NCI-H69 (cell line): ENCODE measurements at regions not wholly inside any gene's neighbourhood (a gene's known extent, or its start where the extent isn't known, plus 50 kb on each side); places are given as distances from the start of the nearest gene placed in this dataset.

Source experiments
- DNase-seq: peaks from one replicate; lab custom pipeline; 2025; lab: John Stamatoyannopoulos, UW

GRCh38 chr9:79264041-79264440 lies 307.7 kb upstream of the TLE4 start:
- DNase-seq, result peak; percentile 95

- DNase-seq, result peak; percentile 99
Observed at GRCh38 chr9:79264511-79265355, 307.0 kb upstream of the TLE4 start.

GRCh38 chr9:79266986-79267385 lies 304.8 kb upstream of the TLE4 start:
- no peak for DNase-seq

- DNase-seq, result peak; percentile 76
Observed at GRCh38 chr9:79268806-79269205, 303.0 kb upstream of the TLE4 start.

DNA sequence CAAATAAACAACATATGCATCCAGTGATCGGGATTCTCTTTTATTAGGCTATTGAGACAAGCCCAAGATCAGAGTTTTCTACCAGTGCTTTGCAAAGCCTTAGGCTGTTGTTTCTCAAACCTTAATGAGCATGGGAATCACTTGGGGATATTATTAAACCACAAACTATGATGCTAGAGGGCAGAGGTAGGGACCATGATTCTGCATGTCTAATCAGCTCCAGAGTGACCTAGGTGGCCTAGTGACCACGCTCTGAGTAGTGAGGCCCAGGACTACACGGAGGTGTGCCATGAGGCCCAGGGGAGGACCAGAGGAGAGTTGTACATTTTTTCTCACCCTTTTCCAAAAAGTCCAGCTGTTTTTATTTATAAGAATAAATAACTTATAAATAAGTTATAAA lies 298.5 kb upstream of the TLE4 start:
- DNase-seq, result no peak

GRCh38 chr9:79279356-79279755 lies 292.4 kb upstream of the TLE4 start:
- DNase-seq, result peak; percentile 34

DNA sequence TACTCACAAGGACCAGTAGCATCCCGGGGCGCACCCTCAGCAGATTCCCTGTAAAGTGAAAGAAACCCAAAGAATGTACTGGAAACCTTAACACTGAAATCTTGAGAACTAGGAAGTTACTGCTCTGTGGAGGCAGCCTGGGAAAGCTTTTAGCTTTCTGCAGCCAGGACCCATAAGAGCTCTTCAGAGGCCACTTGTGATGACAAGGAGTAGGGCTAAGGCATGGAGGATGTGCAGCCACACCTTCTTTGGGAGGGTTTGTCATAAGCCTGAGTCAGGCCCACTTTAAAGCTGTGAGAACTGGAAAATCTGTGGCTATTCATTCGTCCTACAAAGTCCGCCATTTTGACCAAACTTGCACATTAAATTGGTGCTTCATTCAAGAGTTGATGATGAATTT lies 291.1 kb upstream of the TLE4 start:
- DNase-seq, result no peak

GRCh38 chr9:79284081-79284480 lies 287.7 kb upstream of the TLE4 start:
- DNase-seq, result no peak

DNA sequence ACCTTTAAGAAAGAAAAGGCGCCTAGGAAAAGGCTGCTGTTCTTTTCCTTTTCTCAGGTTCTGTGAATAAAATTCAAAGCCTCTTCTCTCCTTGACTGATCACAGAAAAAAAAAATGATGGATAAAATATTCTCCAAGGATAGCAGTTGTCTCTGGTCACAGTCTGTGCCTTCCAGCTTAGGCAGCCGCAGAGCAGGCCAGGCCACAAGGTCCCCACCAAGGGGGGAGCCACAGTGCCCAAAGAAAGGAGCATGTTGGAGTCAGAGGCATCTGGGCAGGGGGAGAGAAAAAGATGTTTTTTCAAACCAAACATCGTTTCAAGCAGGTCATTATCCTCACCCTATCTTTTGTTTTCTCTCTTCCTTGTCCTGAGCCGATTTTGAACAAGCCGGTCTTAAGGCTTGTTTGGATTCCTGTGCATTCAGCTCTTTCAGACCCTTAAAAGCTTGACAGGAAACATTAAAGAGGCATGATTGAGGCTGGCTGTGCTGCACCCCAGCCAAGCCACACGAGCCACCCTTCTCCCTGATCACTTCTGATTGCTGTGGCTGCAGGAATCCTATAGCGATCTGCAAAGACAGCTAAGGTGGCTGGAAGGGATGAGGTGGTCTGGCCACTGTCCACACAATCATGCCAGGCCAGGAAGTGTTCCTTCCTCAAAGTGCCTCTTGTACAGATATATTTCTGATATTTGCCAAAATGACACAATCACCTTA lies 284.6 kb upstream of the TLE4 start:
- DNase-seq, result no peak

DNA sequence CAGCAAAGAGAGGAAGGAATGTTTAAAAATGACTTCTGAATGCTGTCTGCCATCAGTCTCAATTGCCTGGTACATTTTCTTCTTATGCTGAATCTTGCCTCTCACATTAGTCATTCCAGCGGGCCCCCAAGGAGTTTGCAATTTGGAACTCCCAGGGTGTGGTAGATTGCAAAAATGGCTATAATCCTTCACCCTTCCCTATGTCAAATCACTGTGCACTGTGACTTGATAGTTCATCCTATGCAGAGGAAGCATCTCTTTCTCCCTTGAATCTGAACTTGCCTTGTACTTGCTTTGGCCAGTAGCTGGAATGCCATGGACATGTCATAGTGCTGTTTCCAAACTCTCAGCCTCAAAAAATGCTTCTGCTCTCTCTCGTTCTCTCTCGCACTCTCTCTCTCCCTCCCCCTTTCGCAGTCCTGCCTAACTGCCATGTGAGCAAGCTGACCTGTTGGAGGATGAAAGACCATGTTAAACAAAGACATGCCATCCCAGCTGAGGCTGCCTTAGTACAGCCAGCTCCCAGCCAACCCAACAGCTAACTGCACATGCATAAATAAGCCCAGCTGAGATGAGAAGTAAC lies 284.0 kb upstream of the TLE4 start:
- DNase-seq, result no peak

GRCh38 chr9:79289856-79290255 lies 281.9 kb upstream of the TLE4 start:
- DNase-seq, result no peak

GRCh38 chr9:79292731-79293280 lies 279.0 kb upstream of the TLE4 start:
- no peak for DNase-seq

DNA sequence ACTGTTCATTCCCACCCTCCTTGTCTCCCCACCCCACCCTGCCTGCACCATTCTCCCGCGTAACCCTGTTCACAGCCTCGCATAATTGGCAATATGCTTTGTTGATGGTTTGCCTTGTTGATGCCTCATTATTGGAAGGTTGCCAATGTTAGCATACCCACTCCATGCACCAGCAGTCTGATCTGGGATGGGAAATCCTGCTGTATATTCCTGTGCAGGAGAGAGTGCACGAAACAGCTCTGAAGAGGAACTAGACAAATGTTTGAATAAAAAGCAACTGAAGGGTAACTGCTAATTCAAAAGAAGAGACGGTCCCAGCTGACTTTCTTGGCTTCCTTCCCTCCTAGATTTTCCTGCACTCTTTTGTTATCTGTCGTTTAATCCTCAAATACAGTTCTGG lies 271.7 kb upstream of the TLE4 start:
- peak; percentile 96 for DNase-seq

GRCh38 chr9:79301085-79301484 lies 270.7 kb upstream of the TLE4 start:
- peak; percentile 30 for DNase-seq

GRCh38 chr9:79301551-79302391 lies 270.0 kb upstream of the TLE4 start:
- no peak for DNase-seq

DNA sequence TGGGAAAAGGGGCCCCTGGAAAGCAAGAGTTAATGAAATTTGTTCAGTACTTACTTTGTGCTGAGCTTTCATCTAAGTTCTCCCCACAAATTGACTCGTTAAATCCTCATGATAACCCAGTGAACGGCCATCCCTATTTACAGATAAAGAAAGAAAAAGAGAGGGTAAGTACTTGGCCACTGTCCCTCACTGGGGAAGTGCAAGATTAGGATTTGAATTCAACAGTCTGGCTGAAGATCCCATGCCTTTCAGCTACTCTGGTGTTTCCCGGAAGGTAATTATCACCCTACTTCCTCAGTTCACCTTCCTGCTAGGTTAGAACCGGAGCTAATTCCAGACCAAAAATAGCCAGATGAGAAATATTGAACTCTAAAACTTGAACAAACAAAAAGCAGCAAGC lies 269.2 kb upstream of the TLE4 start:
- DNase-seq, result peak; percentile 25

DNA sequence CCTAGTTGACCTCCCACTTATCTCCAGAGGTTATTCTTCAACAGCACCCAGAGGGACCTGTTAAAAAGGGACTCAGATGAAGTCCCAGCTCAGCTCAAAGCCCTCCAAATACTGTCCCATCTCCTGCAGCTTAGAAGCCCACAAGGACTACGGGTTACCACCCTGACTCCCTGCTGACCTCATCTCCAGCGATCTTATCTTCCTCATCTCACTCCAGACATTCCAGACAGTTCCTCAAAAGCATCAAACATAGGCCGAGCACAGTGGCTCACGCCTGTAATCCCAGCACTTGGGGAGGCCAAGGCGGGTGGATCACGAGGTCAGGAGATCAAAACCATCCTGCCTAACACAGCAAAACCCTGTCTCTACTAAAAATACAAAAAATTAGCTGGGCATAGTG lies 263.8 kb upstream of the TLE4 start:
- DNase-seq, result no peak

DNA sequence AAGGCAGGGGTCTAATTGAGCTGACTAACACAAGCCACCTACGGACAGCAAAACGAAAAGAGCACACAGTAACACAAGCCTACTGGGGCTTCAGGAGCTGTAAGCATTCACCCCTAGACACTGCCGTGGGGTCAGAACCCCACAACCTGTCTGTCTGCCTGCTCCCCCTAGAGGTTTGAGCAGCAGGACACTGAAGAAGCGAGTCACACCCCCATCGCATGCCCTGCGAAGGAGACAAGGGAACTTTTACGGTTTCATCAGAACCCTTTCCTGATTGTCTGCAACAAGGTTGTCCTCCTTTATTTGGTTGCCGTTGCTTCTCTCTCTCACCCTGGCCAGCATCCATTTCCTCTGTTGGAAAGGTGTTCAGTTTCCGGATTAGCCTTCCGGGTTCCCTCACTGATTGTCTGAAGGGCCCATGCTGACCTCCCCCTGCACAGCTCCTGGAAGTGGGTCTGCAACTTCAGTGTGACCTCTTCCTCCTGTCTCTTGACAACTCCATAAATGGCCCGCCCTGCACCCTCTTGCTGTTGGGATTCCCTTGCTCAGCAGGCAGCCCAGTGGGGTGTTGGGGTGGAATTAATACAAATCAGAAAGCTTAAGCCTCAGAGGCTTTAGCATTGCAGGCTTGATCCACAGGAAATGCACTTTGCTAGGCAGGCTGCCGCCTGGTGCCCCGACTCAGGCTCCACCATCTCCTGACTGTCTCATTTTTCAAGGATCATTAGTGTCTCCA lies 258.9 kb upstream of the TLE4 start:
- DNase-seq, result no peak

GRCh38 chr9:79325501-79325900 lies 246.3 kb upstream of the TLE4 start:
- DNase-seq, result no peak

GRCh38 chr9:79329861-79330260 lies 241.9 kb upstream of the TLE4 start:
- no peak for DNase-seq

GRCh38 chr9:79334001-79334400 lies 237.8 kb upstream of the TLE4 start:
- no peak for DNase-seq
